Stimulated activated CD4-positive, alpha-beta T cell treated with anti-CD3 and anti-CD28 coated beads, TNF-alpha, amount 100 ng/mL, for 24 hours (primary cell): ENCODE measurements at regions not wholly inside any gene's neighbourhood (a gene's known extent, or its start where the extent isn't known, plus 50 kb on each side); places are given as distances from the start of the nearest gene placed in this dataset.

Source experiments
- DNase-seq, 3 experiments: peaks; one replicate each; pipeline ENCODE4 v3.0.0-alpha.2; 2020; ENCODE audit warnings: low read depth in 3 of 3

- no peak for DNase-seq
These were observed 256.1 kb upstream of the UBASH3B start for GRCh38 chr11:122399375-122399774.

GRCh38 chr11:122398851-122399250 is 256.7 kb upstream of the UBASH3B start:
- no peak for DNase-seq

- no peak for DNase-seq
These were observed 257.4 kb upstream of the UBASH3B start for GRCh38 chr11:122398167-122398566.

- DNase-seq, result no peak
These were observed 260.2 kb upstream of the UBASH3B start for GRCh38 chr11:122395282-122395681.

GRCh38 chr11:122394313-122394712 is 261.2 kb upstream of the UBASH3B start:
- no peak for DNase-seq

- no peak for DNase-seq
These were observed 262.2 kb upstream of the UBASH3B start for GRCh38 chr11:122393209-122393860.

GRCh38 chr11:122392508-122392907 is 263.0 kb upstream of the UBASH3B start:
- no peak for DNase-seq

- DNase-seq, result no peak
These were observed 264.5 kb upstream of the UBASH3B start for GRCh38 chr11:122391049-122391448.

- no peak for DNase-seq
These were observed 267.2 kb upstream of the BLID start for GRCh38 chr11:122383186-122383585.

GRCh38 chr11:122375687-122376399 is 259.8 kb upstream of the BLID start:
- DNase-seq, result no peak

- no peak for DNase-seq
These were observed 252.8 kb upstream of the BLID start for GRCh38 chr11:122368796-122369195.

GRCh38 chr11:122367809-122368231 is 251.8 kb upstream of the BLID start:
- no peak for DNase-seq

- DNase-seq, result no peak
These were observed 249.8 kb upstream of the BLID start for GRCh38 chr11:122365610-122366360.

- no peak for DNase-seq
These were observed 247.3 kb upstream of the BLID start for GRCh38 chr11:122363296-122363695.

GRCh38 chr11:122362381-122362780 is 246.4 kb upstream of the BLID start:
- no peak for DNase-seq

GRCh38 chr11:122360875-122361274 is 244.9 kb upstream of the BLID start:
- no peak for DNase-seq

GRCh38 chr11:122359081-122359571 is 243.1 kb upstream of the BLID start:
- DNase-seq, result no peak

GRCh38 chr11:122358292-122358691 is 242.3 kb upstream of the BLID start:
- no peak for DNase-seq

GRCh38 chr11:122355968-122356367 is 240.0 kb upstream of the BLID start:
- DNase-seq, result no peak

- DNase-seq, result no peak
These were observed 238.1 kb upstream of the BLID start for GRCh38 chr11:122354025-122354697.

- no peak for DNase-seq
These were observed 237.5 kb upstream of the BLID start for GRCh38 chr11:122353561-122353960.
